NCI-H82 treated with DMSO at 0.1 percent for 48 hours (cell line): ENCODE measurements at regions not wholly inside any gene's neighbourhood (a gene's known extent, or its start where the extent isn't known, plus 50 kb on each side); places are given as distances from the start of the nearest gene placed in this dataset.
"Not testable (repeated sequence)": the region's sequence is repeated elsewhere in the genome, so short reads cannot be mapped to it uniquely, and the experiment has no call there.

Experiments
- DNase-seq: peaks from one replicate; lab custom pipeline; 2025; ENCODE audit not compliant: unreplicated experiment; lab: John Stamatoyannopoulos, UW

- not testable (repeated sequence) for DNase-seq
Measured at GRCh38 chr5:100066020-100066419, 469.2 kb upstream of the FAM174A start.

- DNase-seq: no peak
Measured at GRCh38 chr5:100043475-100043874, 491.7 kb upstream of the FAM174A start.

DNA sequence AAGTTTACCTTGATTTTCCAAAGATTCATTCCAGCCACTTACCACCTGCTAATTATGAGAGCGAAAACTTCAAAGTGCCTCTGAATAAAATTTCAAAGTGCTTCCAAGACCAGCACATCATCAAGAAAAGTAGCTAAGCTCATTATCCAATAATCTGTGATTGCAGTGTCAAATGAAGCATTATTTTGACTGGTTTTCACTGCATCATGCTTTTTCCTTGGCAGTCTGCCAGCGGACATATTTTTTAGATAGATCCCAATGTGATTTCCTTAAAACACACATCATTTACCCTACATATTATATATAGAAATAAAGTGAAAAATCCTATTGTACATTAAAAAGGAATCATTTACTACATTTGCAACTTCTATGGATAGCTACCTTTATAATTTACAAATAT is 508.6 kb upstream of the FAM174A start:
- DNase-seq: peak; percentile 51

- DNase-seq: no peak
Measured at GRCh38 chr5:100023536-100023935, 511.6 kb upstream of the FAM174A start.

- DNase-seq: no peak
Measured at GRCh38 chr5:100017520-100018262, 517.5 kb upstream of the FAM174A start.

- not testable (repeated sequence) for DNase-seq
Measured at GRCh38 chr5:100013305-100013704, 521.9 kb upstream of the FAM174A start.

GRCh38 chr5:100011160-100011559 is 524.0 kb upstream of the FAM174A start:
- not testable (repeated sequence) for DNase-seq

- no peak for DNase-seq
Measured at GRCh38 chr5:100004969-100005368, 530.2 kb upstream of the FAM174A start.

- no peak for DNase-seq
Measured at GRCh38 chr5:99998319-99998718, 536.9 kb upstream of the FAM174A start.

- DNase-seq: no peak
Measured at GRCh38 chr5:99995407-99995806, 539.8 kb upstream of the FAM174A start.

DNA sequence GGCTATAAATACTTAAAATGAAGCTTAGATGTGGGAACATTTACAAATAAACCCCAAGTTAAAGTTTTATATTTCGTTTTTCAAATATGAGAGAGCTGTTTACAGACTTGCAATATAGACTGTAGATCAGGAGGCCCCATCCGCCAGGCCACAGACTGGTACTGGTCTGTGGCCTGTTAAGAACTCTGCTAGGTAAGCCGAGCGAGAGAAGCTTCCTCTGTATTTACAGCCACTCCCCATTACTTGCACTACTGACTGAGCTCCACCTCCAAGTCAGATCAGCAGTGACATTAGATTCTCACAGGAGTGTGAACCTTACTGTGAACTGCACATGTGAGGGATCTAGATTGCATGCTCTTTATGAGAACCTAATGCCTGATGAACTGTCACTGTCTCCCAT is 561.4 kb upstream of the FAM174A start:
- DNase-seq: peak; percentile 27

- no peak for DNase-seq
Measured at GRCh38 chr5:99955962-99956361, 579.2 kb upstream of the FAM174A start.

DNA sequence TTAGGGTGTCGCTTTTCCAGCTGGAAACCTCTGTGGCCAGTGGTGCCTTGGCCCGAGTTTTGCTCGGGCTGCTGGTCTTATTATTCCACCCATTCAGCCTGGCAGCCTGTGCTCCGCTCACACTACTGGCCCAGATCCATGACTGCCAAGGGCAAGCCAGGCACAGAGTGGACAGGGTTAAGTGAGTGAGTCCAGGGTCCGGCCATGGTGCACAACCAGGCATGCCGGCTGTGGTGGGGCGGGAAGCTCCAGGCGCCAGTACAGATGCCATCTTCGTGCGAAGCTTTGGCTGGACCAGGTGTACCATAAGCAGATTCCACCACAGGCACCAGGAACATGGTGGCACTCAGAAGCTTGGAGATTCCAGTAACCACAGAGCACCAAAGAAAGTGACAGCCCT is 580.2 kb upstream of the FAM174A start:
- DNase-seq: no peak

- no peak for DNase-seq
Measured at GRCh38 chr5:99949969-99950524, 585.1 kb upstream of the FAM174A start.

DNA sequence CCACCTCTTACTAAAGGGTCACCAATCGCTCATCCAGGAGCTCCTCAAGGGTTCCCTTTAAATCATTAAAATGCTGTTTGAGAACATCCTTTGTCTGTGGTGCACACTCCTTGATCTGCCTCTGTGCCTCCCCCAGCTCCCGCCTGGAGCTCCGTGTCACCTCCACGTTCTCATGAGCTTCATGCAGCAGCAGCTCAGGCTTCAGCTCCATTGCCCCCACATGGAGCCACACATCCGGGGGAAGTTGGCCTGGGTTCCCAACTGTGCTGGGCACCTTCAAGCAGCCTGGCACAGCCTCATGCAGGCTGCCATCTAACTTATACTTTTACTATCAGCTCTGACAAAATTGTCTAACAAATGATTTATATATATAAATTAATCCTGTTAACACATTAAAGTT is 585.8 kb upstream of the FAM174A start:
- DNase-seq: no peak

- no peak for DNase-seq
Measured at GRCh38 chr5:99948850-99949249, 586.3 kb upstream of the FAM174A start.

- no peak for DNase-seq
Measured at GRCh38 chr5:99945478-99946442, 589.4 kb upstream of the FAM174A start.

- DNase-seq: no peak
Measured at GRCh38 chr5:99940540-99940939, 594.6 kb upstream of the FAM174A start.

GRCh38 chr5:99936911-99937310 is 598.3 kb upstream of the FAM174A start:
- no peak for DNase-seq

DNA sequence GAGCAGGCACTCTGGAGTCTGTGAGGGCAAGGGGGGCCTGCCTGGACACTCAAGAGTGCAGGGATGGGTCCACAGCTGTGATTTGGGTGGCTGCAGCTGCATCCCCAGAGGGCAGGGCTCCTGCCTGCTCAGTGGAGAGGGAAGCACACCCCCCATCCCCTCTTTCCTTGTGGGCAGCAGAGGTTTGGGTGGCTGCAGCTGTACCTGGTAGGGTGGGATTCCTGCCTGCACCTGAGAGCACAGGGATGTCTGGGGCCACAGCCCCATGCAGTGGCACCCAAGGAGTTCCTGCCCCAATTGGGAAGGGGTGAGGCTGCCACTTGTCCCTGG is 605.4 kb upstream of the FAM174A start:
- no peak for DNase-seq

- no peak for DNase-seq
Measured at GRCh38 chr5:99929067-99929805, 605.9 kb upstream of the FAM174A start.
